Uterus (tissue), 3 donors: ENCODE measurements at regions not wholly inside any gene's neighbourhood (a gene's known extent, or its start where the extent isn't known, plus 50 kb on each side); places are given as distances from the start of the nearest gene placed in this dataset.

Source experiments
- DNase-seq, 2 donors: peaks; one replicate each; pipeline ENCODE4 v3.0.0-alpha.2; 2019 to 2020
- H3K27ac ChIP-seq, 2 donors: fragments of 200-600 bp; sonication (generic); 1 replicate in 1 of 2; 2 replicates in 1 of 2; pipeline ENCODE4 v1.5.1; 2016 to 2018
- H3K27me3 ChIP-seq, 2 donors: fragments of 200-600 bp; sonication (generic); one replicate each; pipeline ENCODE4 v1.5.1; 2018 to 2019; ENCODE audit warnings: control low read depth in 1 of 2
- H3K36me3 ChIP-seq, 2 donors: fragments of 200-600 bp; sonication (generic); one replicate each; pipeline ENCODE4 v1.5.1; 2019; ENCODE audit warnings: control low read depth in 1 of 2
- H3K4me1 ChIP-seq, 2 donors: fragments of 200-600 bp; sonication (generic); one replicate each; pipeline ENCODE4 v1.5.1; 2018 to 2019; ENCODE audit warnings: control low read depth in 1 of 2
- H3K4me3 ChIP-seq, 2 donors: fragments of 200-600 bp; sonication (generic); 1 replicate in 1 of 2; 2 replicates in 1 of 2; pipeline ENCODE4 v1.5.1; 2018 to 2019; ENCODE audit warnings: mild to moderate bottlenecking in 1 of 2
- H3K9me3 ChIP-seq, 2 donors: fragments of 200-600 bp; sonication (generic); one replicate each; pipeline ENCODE4 v1.5.1; 2019; ENCODE audit warnings: control low read depth in 1 of 2
- CTCF ChIP-seq, 4 experiments: fragments of 200-600 bp in 2 of 4; fragments of 450-650 bp in 2 of 4; sonication (generic) in 2 of 4; IDR thresholded peaks; one replicate each; pipeline ENCODE4 v1.5.1; 2016 to 2019; ENCODE audit warnings: antibody characterized with exemption in 4 of 4, mild to moderate bottlenecking in 2 of 4, moderate library complexity in 1 of 4
- POLR2A ChIP-seq, 2 donors: fragments of 450-650 bp; IDR thresholded peaks; one replicate each; pipeline ENCODE4 v1.6.1; 2016; ENCODE audit warnings: antibody characterized with exemption in 2 of 2, mild to moderate bottlenecking in 1 of 2, moderate library complexity in 1 of 2
- intact Hi-C: fragments of 100-400 bp; cut with DNase I; formaldehyde crosslinking; loops from one replicate; pipeline ENCODE4 v1.15.1; 2023; ENCODE audit warnings: low total_unique reads
- donor health status: DM: yes; HTN: yes; CAD: no.

DNA sequence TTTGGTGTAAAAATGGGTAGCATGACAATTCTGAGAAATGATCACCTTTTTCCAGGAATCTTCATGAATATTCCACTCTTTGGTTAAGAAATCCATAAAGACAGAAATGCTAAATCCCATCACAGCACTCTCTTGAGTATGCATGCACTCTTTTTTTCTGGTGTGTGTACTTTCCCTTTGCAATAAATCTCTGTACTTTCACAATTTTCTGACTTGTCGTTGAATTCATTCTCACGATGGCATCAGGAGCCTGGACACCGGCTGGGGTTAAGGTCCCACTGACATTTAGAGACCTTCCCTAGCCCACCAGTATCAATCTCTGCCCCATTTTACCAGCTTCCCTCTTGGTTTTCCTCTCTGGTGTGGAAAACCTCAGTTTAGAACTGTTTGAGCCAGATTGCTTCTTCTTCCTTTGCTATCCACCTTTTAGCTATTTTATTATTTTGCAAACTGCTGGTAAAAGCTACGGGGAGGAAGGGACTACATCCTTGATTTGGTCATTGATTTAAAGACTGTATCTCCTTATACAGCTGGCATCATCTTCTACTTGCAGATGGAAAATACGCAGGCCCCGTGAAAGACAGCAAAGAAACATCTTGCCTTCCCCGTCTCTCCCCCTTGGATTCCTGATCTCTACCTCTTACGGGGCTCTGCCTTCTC, 59.9 kb upstream of the ZFR start:
- Histone ChIP-seq H3K4me1 (peaks cover 11 to 25% of the 10 kb centered on the region in 2 donors), H3K27ac (peak overlapping the region; percentile 65 to 84), H3K9me3 (no peaks in the 10 kb centered on the region), H3K27me3 (no peaks in the 10 kb centered on the region), H3K36me3 (no peaks in the 10 kb centered on the region), H3K4me3 (no peak overlapping the region)
- TF ChIP-seq POLR2A (IDR thresholded peaks at IDR 0.05) (no peak), CTCF (IDR thresholded peaks at IDR 0.05) (no peak)
- intact Hi-C loops: no loop called here
- DNase-seq: no peak

- Histone ChIP-seq H3K9me3 (no peaks in the 10 kb centered on the region), H3K27ac (peak overlapping the region in 1 of 2 donors; percentile 84), H3K27me3 (no peaks in the 10 kb centered on the region), H3K36me3 (no peaks in the 10 kb centered on the region), H3K4me1 (peaks cover 11 to 25% of the 10 kb centered on the region in 2 donors), H3K4me3 (no peak overlapping the region)
- TF ChIP-seq POLR2A (IDR thresholded peaks at IDR 0.05) (no peak), CTCF (IDR thresholded peaks at IDR 0.05) (no peak)
- intact Hi-C loops: no loop called here
- no peak for DNase-seq
Observed at GRCh38 chr5:32503261-32503660, 58.7 kb upstream of the ZFR start.

- Histone ChIP-seq H3K9me3 (no peaks in the 10 kb centered on the region), H3K27ac (no peak overlapping the region), H3K4me1 (peaks cover 11 to 15% of the 10 kb centered on the region in 2 donors), H3K4me3 (no peak overlapping the region), H3K36me3 (no peaks in the 10 kb centered on the region), H3K27me3 (no peaks in the 10 kb centered on the region)
- TF ChIP-seq CTCF (IDR thresholded peaks at IDR 0.05): no peak
- TF ChIP-seq POLR2A (IDR thresholded peaks at IDR 0.05): no peak
- no peak for DNase-seq
- intact Hi-C loops: no loop called here
Observed at GRCh38 chr5:32501071-32502002, 56.8 kb upstream of the ZFR start.

- no peak overlapping the region for H3K4me3 ChIP-seq
- no peaks in the 10 kb centered on the region for H3K9me3 ChIP-seq
- no peak for DNase-seq
- intact Hi-C loops: no loop called here
- TF ChIP-seq POLR2A (IDR thresholded peaks at IDR 0.05) (no peak), CTCF (IDR thresholded peaks at IDR 0.05) (no peak)
- no peak overlapping the region for H3K27ac ChIP-seq
- no peaks in the 10 kb centered on the region for H3K36me3 ChIP-seq
- peaks cover 4 to 9% of the 10 kb centered on the region in 2 donors for H3K4me1 ChIP-seq
- no peaks in the 10 kb centered on the region for H3K27me3 ChIP-seq
Observed at GRCh38 chr5:32500181-32500580, 55.6 kb upstream of the ZFR start.

DNA sequence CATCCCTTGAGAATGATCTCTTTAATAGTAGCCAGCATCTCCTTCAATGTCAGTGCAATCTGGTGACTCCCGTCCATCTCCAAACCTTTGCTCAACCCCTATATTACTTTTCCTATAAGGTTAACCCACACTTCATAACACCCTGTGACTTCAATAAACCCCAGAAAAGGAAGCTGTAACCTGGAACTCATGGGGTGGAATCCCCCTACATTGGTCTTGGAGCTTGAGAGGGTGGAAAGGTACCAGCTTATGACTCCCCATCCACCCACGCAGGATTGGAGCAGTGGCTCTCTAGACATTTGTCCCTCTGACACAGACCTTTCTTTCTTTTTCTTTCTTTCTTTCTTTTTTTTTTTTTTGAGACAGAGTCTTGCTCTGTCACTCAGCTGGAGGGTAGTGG, 54.7 kb upstream of the ZFR start:
- peaks cover under 1 to 3% of the 10 kb centered on the region in 2 donors for H3K4me1 ChIP-seq
- no peak for DNase-seq
- H3K4me3 ChIP-seq: no peak overlapping the region
- TF ChIP-seq POLR2A (IDR thresholded peaks at IDR 0.05): no peak
- no peak for TF ChIP-seq CTCF (IDR thresholded peaks at IDR 0.05)
- no peaks in the 10 kb centered on the region for H3K27me3 ChIP-seq
- H3K36me3 ChIP-seq: no peaks in the 10 kb centered on the region
- intact Hi-C loops: no loop called here
- no peak overlapping the region for H3K27ac ChIP-seq
- no peaks in the 10 kb centered on the region for H3K9me3 ChIP-seq
